ENCODE measurements at regions not wholly inside any gene's neighbourhood (a gene's known extent, or its start where the extent isn't known, plus 50 kb on each side); places are given as distances from the start of the nearest gene placed in this dataset.

DNA sequence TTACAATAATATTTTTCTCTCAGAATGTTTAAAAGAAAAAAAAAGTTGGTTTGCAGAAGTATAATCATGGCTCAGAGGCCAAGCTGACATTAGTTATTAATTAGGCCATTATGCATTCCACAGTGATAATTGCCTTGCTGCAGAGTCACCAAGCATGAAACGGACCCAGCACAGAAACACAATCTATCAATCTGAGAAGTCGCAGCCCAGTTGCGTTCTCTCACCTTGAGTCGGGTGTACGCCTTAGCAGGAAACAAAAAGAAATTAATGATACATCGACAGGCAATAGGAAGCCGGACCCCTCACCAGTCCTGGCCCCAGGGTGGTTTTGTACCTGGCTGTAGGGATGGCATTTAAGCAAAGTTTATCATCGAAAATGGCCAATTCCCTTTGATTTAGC lies 129.7 kb downstream of the PHETA1 start:
- Histone ChIP-seq H3K36me3 (ENCODE audit: control insufficient read depth in 2 of 4, insufficient read depth in 4 of 4, low read length in 3 of 4) (no peaks in the 10 kb centered on the region), H3K27me3 (replicated peaks in 1 of 4; ENCODE audit: control insufficient read depth in 3 of 4, extremely low read depth in 1 of 4, insufficient read depth in 3 of 4, low read length in 3 of 4) (no peaks in the 10 kb centered on the region; a peak in 2 of 7 replicates), H3K4ac (replicated peaks; ENCODE audit: insufficient read length, low read depth, low read length) (no peak overlapping the region), H4K20me1 (replicated peaks in 1 of 2; ENCODE audit: control insufficient read depth in 1 of 2, insufficient read depth in 2 of 2, low read length in 2 of 2) (peaks cover 0 to 4% of the 10 kb centered on the region in 2 experiments), H2BK20ac (ENCODE audit: low read length) (no peak overlapping the region), H3K4me3 (ENCODE audit: extremely low read depth in 1 of 4, insufficient read depth in 2 of 4, low read depth in 3 of 4, low read length in 4 of 4) (no peak overlapping the region), H2AK5ac (ENCODE audit: low read depth, low read length) (no peak overlapping the region), H4K91ac (replicated peaks; ENCODE audit: insufficient read length, low read length) (no peak overlapping the region), H3K23me2 (ENCODE audit: low read depth, low read length) (no peaks in the 10 kb centered on the region), H2BK5ac (ENCODE audit: low read depth, low read length) (no peak overlapping the region), H3K9ac (replicated peaks in 1 of 4; ENCODE audit: extremely low read depth in 1 of 4, low read depth in 3 of 4, low read length in 3 of 4) (no peak overlapping the region), H3K79me2 (ENCODE audit: control insufficient read depth in 1 of 2, insufficient read depth in 2 of 2, low read length in 2 of 2) (no peaks in the 10 kb centered on the region), H3K27ac (ENCODE audit: low read depth, low read length) (no peak overlapping the region), H3K4me2 (ENCODE audit: insufficient read depth in 1 of 2, low read depth in 2 of 2, low read length in 2 of 2) (no peak overlapping the region), H3K14ac (ENCODE audit: insufficient read length) (no peak overlapping the region), H2AFZ (ENCODE audit: low read length) (no peak overlapping the region), H3K79me1 (ENCODE audit: low read depth, low read length) (no peaks in the 10 kb centered on the region), H4K8ac (ENCODE audit: extremely low read depth, insufficient read depth, low read length) (no peak overlapping the region), H2BK12ac (ENCODE audit: low read depth, low read length) (no peak overlapping the region), H3K18ac (ENCODE audit: extremely low read depth, low read length) (no peak overlapping the region), H3K56ac (replicated peaks; ENCODE audit: insufficient read length, low read depth, low read length) (no peak overlapping the region), H3K4me1 (replicated peaks in 1 of 4; ENCODE audit: control insufficient read depth in 3 of 4, insufficient read depth in 4 of 4, low read length in 3 of 4) (no peaks in the 10 kb centered on the region), H3K23ac (ENCODE audit: insufficient read length) (no peak overlapping the region), H2BK120ac (replicated peaks; ENCODE audit: low read depth, low read length) (no peak overlapping the region), H4K5ac (ENCODE audit: insufficient read length, low read depth, low read length) (no peak overlapping the region), H3K9me3 (ENCODE audit: insufficient read depth in 2 of 2, low read depth in 1 of 2, low read length in 1 of 2) (peaks cover 3 to 7% of the 10 kb centered on the region in 2 experiments; a peak in 2 of 4 replicates), H2BK15ac (ENCODE audit: low read length) (no peak overlapping the region)
- ChIA-PET CTCF (ENCODE audit: partially characterized antibody) (interaction anchor here (1.5 kb wide), 1 partner anchor 60 kb away, joined by 6 read pairs; no protein-coding TSS in a partner anchor), POLR2A (ENCODE audit: partially characterized antibody) (no interaction called here)
- 89% methylated on average over 8 of the region's 8 CpGs; no CpG with 5 or more reads in 1 of the 2 experiments for WGBS, 2 experiments (ENCODE audit: extremely low coverage in 1 of 2, insufficient coverage in 1 of 2, insufficient read length in 1 of 2, insufficient replicate concordance in 2 of 2, low coverage in 1 of 2, low lambda C conversion rate in 2 of 2, missing lambda C conversion rate in 1 of 2)
- no peak for FAIRE-seq
- no peak for DNase-seq (ENCODE audit: low read depth in 1 of 2, low spot score in 2 of 2)
- TF ChIP-seq JUND (IDR thresholded peaks at IDR 0.05; ENCODE audit: low read length) (no peak), RFX5 (IDR thresholded peaks at IDR 0.05; ENCODE audit: borderline replicate concordance, low read depth, low read length) (no peak), KDM4A (IDR thresholded peaks at IDR 0.05; ENCODE audit: low read depth, low read length, severe bottlenecking) (no peak), SIX5 (IDR thresholded peaks at IDR 0.05; ENCODE audit: low read depth, low read length) (no peak), SRF (IDR thresholded peaks at IDR 0.05; ENCODE audit: low read depth, low read length) (no peak), PHF8 (conservative IDR thresholded peaks at IDR 0.05; ENCODE audit: low read depth, low read length) (no peak), RBBP5 (IDR thresholded peaks at IDR 0.05; ENCODE audit: borderline replicate concordance, low read depth, low read length) (no peak), CHD2 (IDR thresholded peaks at IDR 0.05; ENCODE audit: low read length) (no peak), GTF2F1 (IDR thresholded peaks at IDR 0.05; ENCODE audit: borderline replicate concordance, low read depth, low read length) (no peak), ZNF274 (IDR thresholded peaks at IDR 0.05; ENCODE audit: borderline replicate concordance, extremely low read depth, low read length) (no peak), SP4 (IDR thresholded peaks at IDR 0.05; ENCODE audit: low read length) (no peak)
- TF ChIP-seq, protein P1, sequence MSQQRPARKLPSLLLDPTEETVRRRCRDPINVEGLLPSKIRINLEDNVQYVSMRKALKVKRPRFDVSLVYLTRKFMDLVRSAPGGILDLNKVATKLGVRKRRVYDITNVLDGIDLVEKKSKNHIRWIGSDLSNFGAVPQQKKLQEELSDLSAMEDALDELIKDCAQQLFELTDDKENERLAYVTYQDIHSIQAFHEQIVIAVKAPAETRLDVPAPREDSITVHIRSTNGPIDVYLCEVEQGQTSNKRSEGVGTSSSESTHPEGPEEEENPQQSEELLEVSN (IDR thresholded peaks at IDR 0.05), result no peak
- TF ChIP-seq, protein P2, sequence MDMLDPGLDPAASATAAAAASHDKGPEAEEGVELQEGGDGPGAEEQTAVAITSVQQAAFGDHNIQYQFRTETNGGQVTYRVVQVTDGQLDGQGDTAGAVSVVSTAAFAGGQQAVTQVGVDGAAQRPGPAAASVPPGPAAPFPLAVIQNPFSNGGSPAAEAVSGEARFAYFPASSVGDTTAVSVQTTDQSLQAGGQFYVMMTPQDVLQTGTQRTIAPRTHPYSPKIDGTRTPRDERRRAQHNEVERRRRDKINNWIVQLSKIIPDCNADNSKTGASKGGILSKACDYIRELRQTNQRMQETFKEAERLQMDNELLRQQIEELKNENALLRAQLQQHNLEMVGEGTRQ (IDR thresholded peaks at IDR 0.05; ENCODE audit: low read length), result no peak
